ENCODE measurements at regions not wholly inside any gene's neighbourhood (a gene's known extent, or its start where the extent isn't known, plus 50 kb on each side); places are given as distances from the start of the nearest gene placed in this dataset.

GRCh38 chr2:12291303-12291702 lies 425.4 kb upstream of the TRIB2 start:
- Histone ChIP-seq H3K27ac (no peak overlapping the region), H3K9me3 (no peaks in the 10 kb centered on the region), H3K36me3 (no peaks in the 10 kb centered on the region), H3K4me1 (no peaks in the 10 kb centered on the region), H3K27me3 (no peaks in the 10 kb centered on the region), H3K4me3 (no peak overlapping the region)
- no peak for TF ChIP-seq CTCF (IDR thresholded peaks at IDR 0.05)
- ATAC-seq (no peak), DNase-seq (no peak)
- intact Hi-C loops (cut with DNase I), result no loop called here

- Histone ChIP-seq H3K27ac (no peak overlapping the region), H3K27me3 (no peaks in the 10 kb centered on the region), H3K4me3 (no peak overlapping the region), H3K36me3 (no peaks in the 10 kb centered on the region), H3K9me3 (no peaks in the 10 kb centered on the region), H3K4me1 (no peaks in the 10 kb centered on the region)
- ATAC-seq, result no peak
- no peak for TF ChIP-seq CTCF (IDR thresholded peaks at IDR 0.05)
- DNase-seq, result no peak
- intact Hi-C loops (cut with DNase I), result no loop called here
These were observed 422.9 kb upstream of the TRIB2 start for GRCh38 chr2:12293874-12294273.

GRCh38 chr2:12295856-12296519 lies 420.7 kb upstream of the TRIB2 start:
- H3K36me3 ChIP-seq, result no peaks in the 10 kb centered on the region
- H3K27ac ChIP-seq, result no peak overlapping the region
- H3K4me3 ChIP-seq, result no peak overlapping the region
- H3K4me1 ChIP-seq, result no peaks in the 10 kb centered on the region
- intact Hi-C loops (cut with DNase I), result no loop called here
- DNase-seq (no peak), ATAC-seq (no peak)
- no peaks in the 10 kb centered on the region for H3K9me3 ChIP-seq
- TF ChIP-seq CTCF (IDR thresholded peaks at IDR 0.05), result no peak
- no peaks in the 10 kb centered on the region for H3K27me3 ChIP-seq

- no peak for DNase-seq
- ATAC-seq, result peak; percentile 69
- Histone ChIP-seq H3K27ac (no peak overlapping the region), H3K27me3 (no peaks in the 10 kb centered on the region), H3K9me3 (no peaks in the 10 kb centered on the region), H3K4me1 (no peaks in the 10 kb centered on the region), H3K36me3 (no peaks in the 10 kb centered on the region), H3K4me3 (no peak overlapping the region)
- intact Hi-C loops (cut with DNase I), result no loop called here
- no peak for TF ChIP-seq CTCF (IDR thresholded peaks at IDR 0.05)
These were observed 419.8 kb upstream of the TRIB2 start for GRCh38 chr2:12296915-12297314.

GRCh38 chr2:12298352-12298751 lies 418.4 kb upstream of the TRIB2 start:
- H3K36me3 ChIP-seq, result no peaks in the 10 kb centered on the region
- no peaks in the 10 kb centered on the region for H3K27me3 ChIP-seq
- no peak overlapping the region for H3K4me3 ChIP-seq
- no peak overlapping the region for H3K27ac ChIP-seq
- DNase-seq, result no peak
- H3K9me3 ChIP-seq, result no peaks in the 10 kb centered on the region
- ATAC-seq, result no peak
- intact Hi-C loops (cut with DNase I), result no loop called here
- no peak for TF ChIP-seq CTCF (IDR thresholded peaks at IDR 0.05)
- no peaks in the 10 kb centered on the region for H3K4me1 ChIP-seq

- no peak for DNase-seq
- intact Hi-C loops (cut with DNase I), result no loop called here
- Histone ChIP-seq H3K36me3 (no peaks in the 10 kb centered on the region), H3K27me3 (no peaks in the 10 kb centered on the region), H3K4me3 (no peak overlapping the region), H3K9me3 (no peaks in the 10 kb centered on the region), H3K27ac (no peak overlapping the region), H3K4me1 (peaks cover under 1% of the 10 kb centered on the region)
- TF ChIP-seq CTCF (IDR thresholded peaks at IDR 0.05), result no peak
- no peak for ATAC-seq
These were observed 417.3 kb upstream of the TRIB2 start for GRCh38 chr2:12299431-12299830.
